NCI-H2081 (cell line): ENCODE measurements at regions not wholly inside any gene's neighbourhood (a gene's known extent, or its start where the extent isn't known, plus 50 kb on each side); places are given as distances from the start of the nearest gene placed in this dataset.
A peak's percentile ranks its signal among the peaks of the same experiment; 100 is the strongest.
"Not testable (repeated sequence)": the region's sequence is repeated elsewhere in the genome, so short reads cannot be mapped to it uniquely, and the experiment has no call there.

Experiments used
- DNase-seq, 2 experiments: peaks; one replicate each; lab custom pipeline; 2025; lab: John Stamatoyannopoulos, UW

GRCh38 chr4:3589946-3590924, 58.0 kb upstream of the LRPAP1 start:
- peak in 1 of 2 experiments; percentile 14 for DNase-seq

DNA sequence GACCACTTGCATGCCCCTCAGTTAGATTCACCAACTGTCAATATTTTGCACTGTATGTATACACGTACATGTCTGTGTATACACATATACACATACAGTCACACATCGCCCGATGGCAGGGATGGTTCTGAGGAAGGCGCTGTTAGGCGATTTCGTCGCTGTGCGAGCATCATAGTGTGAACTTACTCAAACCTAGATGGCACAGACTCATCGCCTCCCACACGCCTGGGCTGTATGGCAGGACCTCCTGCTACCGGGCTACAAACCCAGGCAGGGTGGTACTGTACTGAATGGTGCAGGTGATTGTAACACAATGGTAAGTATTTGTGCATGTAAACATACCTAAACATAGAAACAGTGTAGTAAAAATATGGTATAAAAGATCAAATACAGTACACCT, 57.2 kb upstream of the LRPAP1 start:
- not testable (repeated sequence) for DNase-seq

GRCh38 chr4:3588517-3589194, 56.4 kb upstream of the LRPAP1 start:
- not testable (repeated sequence) for DNase-seq

GRCh38 chr4:3586596-3586995, 54.4 kb upstream of the LRPAP1 start:
- not testable (repeated sequence) for DNase-seq

- peak in 1 of 2 experiments; percentile 38 for DNase-seq
Observed at GRCh38 chr4:3585567-3585966, 53.3 kb upstream of the LRPAP1 start.

DNA sequence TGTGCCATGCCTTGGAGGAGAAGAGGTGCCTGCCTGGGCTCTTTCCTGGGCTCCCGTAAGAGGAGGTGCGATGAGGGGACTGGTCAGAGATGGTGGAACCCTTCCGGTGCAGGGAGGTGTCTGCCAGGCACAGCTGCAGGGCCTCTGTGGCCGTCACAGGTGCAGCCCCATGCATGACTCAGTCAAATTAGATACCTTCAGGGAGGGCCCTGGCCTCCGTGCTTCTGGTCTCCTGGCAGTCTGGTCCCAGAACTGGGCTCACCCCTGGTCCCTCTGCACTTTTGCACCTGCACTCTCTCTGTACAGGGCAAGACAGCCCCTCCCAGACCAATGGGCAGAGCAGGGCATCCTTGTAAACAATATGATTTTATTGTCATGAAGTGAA, 49.9 kb upstream of the LRPAP1 start:
- DNase-seq, result no peak
